ENCODE measurements at regions not wholly inside any gene's neighbourhood (a gene's known extent, or its start where the extent isn't known, plus 50 kb on each side); places are given as distances from the start of the nearest gene placed in this dataset.

DNA sequence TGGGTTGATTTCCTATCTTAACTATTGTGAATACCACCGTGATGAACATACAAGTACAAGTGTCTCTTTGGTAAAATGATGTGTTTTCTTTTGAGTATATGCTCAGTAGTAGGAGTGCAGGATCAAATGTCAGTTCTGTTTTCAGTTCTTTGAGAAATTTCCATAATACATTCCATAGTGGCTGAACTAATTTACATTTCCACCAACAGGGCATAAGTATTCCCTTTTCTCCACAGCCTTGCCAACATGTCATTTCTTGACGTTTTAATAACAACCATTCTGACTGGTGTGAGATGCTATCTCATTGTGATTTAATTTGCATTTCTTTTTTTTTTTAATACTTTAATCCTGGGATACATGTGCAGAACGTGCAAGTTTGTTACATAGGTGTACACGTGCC is 268.8 kb downstream of the CENPW start:
- no peak for DNase-seq

DNA sequence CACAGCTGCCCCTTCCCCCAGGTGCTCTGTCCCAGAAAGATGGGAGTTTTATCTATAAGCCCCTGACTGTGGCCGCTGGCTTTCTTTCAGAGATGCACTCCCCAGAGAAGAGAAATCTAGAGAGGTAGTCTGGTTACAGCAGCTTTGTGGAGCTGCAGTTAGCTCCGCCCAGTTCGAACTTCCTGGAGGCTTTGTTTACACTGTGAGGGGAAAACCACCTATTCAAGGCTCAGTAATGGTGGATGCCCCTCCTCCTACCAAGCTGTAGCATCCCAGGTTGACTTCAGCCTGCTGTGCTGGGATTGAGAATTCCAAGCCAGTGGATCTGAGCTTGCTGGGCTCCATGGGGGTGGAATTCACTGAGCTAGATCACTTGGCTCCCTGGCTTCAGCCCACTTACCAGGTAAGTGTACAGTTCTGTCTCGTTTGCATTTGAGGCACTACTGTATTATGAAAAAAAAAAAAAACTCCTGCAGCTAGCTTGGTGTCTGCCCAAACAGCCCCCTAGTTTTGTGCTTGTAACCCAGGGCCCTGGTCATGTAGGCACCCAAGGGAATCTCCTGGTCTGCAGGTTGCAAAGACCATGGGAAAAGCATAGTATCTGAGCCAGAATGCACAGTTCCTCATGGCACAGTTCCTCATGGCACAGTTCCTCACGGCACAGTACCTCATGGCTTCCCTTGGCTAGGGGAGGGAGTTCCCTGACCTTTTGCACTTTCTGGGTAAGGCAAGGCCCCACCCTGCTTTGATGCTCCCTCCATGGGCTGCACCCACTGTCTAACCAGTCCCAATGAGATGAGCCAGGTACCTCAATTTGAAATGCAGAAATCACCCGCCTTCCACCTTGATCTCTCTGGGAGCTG is 275.0 kb downstream of the CENPW start:
- DNase-seq: no peak

DNA sequence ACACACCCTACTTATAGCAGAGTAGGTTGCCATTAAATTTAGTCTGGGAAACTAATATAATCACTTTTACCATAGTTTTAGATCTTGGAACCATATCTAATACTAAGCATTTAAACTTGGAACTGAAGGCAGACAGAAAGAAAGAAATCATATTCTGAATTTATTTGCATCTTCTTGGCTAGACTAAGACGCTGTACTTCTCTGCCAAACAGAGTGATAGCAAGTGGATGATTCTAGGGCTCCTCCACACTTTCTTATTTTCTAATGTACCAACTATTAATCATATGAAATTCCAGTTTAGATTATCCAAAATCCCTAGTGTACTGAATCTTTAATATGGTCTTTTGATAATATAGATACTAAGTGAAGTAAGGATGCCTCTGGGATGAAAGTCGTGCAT is 277.0 kb downstream of the CENPW start:
- no peak for DNase-seq

DNA sequence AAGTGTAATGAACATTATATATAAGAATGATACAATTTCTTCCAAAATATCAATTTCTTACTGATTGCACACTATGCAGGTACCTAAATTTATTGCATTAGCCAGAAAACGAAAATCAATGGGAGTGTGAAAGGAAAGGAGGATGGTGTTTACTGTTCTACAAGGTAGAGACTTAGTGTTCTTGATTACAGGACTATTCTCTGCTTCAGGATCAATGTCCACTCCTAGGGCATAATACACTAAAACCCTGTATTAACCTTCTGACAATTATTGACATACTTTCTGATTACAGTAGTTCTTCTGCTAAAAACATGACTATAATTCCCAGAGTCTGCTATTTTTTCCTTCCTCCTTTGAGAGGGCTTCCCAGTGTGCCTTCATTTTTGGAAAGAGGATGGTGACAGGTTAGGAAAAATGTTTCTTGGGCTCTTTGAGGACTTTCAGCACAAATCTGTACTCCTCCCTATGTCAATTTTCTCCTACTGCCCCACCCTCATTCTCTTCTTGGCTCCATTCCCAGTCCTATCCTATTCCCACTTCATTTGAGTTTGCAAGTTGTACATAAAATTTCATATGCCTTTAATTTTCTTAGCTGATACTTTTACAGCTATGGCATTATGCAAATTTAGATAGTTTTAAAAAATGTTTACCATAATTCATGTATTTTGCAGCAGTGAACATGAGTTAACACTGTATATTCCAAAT is 278.9 kb downstream of the CENPW start:
- no peak for DNase-seq

DNA sequence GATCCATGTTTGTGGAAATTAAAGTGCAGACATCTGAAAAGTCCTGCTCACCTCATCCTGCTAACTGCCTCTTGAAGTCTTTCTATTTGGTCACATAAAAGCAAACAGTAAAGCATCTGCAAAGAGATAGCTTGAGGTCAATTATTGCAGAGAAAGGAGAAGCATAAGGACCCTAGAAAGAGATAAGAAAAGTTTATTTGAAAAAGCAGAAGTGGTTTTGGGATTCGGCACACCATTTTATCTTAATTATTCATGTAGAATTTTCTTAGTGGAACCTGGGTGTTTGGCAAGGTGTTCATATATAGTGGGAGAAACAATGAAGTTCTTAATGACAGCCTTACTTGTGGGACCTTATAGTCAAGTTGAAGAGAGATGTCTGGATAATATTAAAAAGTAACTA is 280.8 kb downstream of the CENPW start:
- no peak for DNase-seq

DNA sequence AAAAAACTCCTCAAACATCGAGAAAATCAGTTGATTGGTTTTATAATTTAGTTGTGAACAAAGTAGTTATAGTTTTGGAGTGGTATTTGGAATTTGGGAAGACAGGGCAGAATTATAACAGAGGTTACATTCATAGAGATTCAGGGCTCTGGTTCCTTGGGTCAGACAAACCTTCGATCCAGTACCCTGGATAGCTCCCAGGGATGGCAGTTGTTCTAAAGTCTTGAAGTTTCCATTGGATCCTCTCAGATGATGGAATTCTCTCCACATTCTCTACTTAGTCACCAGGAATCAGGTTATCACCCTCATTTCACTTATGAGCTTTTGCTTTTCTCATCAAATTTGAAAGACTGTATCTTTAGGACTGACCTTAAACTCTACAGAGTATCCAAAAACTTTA is 285.1 kb downstream of the CENPW start:
- DNase-seq: no peak

- DNase-seq: no peak
These were observed 288.2 kb downstream of the CENPW start for GRCh38 chr6:126628125-126628524.

DNA sequence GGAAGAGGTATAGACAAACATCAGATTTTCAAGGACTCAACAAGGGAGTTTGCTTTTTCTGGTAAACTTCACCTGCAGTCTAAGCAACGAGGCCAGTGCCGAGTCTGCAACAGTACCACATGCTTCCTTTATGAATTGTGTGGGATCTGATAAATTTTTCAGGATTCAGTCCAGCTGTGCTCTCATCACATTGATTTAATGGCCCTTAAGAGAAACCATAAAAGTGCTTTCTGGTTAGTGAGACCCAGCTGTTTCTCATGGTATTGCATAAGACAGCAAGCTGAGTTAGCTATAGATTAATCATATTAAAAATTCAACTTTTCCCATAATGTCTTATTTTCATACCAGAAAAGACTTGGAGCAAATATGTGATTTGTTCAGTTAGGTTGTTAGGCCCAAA is 291.4 kb downstream of the CENPW start:
- DNase-seq: no peak

DNA sequence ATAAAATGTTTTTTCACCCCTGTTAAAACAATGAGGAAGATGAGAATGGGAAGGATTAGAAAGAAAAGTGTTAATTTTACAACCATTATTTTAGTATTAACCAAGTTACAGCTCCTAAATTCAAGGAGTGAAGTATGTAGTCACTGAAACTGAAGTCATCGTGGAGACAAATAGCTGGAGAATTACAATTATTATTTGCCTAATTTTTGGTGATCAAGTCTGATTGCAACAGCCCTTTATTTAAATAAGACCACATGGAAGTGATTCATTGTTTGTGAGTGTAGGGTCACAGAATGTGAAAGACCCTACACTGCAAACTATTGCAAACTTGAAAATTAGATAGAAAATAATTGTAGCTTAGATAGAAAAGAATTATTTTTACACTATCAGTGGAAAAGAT is 292.4 kb downstream of the CENPW start:
- no peak for DNase-seq

GRCh38 chr6:126633373-126633772 is 293.5 kb downstream of the CENPW start:
- no peak for DNase-seq

GRCh38 chr6:126640356-126640755 is 300.4 kb downstream of the CENPW start:
- no peak for DNase-seq

GRCh38 chr6:126640921-126641320 is 301.0 kb downstream of the CENPW start:
- DNase-seq: no peak

DNA sequence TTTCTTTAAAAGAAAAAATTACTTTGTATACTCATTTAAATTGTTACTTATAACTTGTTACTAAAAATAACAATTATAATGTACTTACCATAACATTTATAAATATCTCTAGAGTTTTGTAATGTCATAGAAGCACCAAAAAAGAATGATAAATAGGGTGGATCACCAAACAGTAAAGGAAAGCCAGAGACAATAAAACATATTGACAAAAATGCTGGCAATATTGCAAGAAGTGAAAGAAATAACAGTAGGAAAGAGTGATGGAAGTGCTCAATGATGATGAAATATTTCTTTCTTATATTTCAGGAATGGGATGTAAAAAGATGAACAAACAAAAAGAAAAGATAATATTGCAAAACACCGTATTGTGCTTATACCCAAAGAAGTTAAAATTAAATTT is 301.7 kb downstream of the CENPW start:
- no peak for DNase-seq

GRCh38 chr6:126643352-126643751 is 303.4 kb downstream of the CENPW start:
- no peak for DNase-seq

GRCh38 chr6:126650931-126651330 is 311.0 kb downstream of the CENPW start:
- no peak for DNase-seq

- DNase-seq: peak; percentile 7
These were observed 317.8 kb downstream of the CENPW start for GRCh38 chr6:126657561-126658175.

DNA sequence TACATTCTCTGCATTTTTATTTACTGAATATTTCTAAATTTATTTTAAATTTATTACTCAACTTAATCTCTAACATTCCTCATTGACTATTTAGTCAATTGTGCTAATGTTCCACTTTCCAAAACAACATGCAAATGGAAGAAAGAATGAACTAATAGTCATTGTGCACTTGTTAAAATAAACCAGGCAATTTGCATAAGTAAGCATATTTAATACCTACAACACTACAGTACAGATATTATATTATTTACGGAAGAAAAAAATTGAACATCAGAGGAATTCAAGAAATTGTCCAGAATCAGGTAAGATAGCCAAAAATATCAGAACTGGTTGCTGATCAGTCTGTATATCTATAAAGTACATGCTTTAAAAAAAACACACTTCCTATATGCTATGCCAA is 320.5 kb downstream of the CENPW start:
- no peak for DNase-seq

DNA sequence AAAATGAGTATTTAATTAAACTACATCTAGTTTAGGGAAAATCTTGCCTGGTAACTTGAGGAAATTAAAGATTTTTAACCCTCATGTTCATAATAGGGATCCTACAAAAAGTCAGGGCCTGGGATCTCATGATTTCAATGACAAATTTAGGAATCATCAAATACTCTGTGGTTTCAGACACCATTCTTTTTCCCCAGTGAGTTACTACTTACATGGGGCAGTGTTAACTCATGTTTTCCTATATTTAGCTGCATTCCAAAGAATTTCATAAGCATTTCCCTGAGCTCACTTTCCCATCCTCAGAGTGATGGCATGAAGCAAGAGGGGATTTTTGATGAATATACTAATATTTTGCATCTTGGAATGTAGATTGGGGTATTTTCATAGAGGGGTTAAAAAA is 321.7 kb downstream of the CENPW start:
- no peak for DNase-seq

GRCh38 chr6:126662966-126663365 is 323.1 kb downstream of the CENPW start:
- no peak for DNase-seq

DNA sequence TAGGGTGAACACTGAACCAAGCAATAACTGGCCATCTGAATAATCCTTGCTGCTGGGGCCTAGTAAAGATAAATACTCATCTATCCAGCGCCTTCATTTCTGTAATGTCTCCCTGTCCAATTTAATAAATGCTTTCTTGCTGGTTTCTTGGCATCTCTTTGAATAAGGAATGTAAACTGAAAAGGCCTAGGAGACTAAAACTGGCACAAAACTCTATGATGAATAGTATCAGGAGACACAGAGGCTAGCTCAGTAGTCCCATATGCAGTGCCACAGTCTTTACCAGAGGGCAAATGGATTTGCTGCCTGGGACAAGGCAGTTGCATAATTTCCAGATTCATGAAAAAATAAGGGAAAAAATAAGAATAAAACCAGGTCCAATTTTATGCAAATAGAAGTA is 324.4 kb downstream of the CENPW start:
- DNase-seq: no peak

GRCh38 chr6:126665551-126665950 is 325.6 kb downstream of the CENPW start:
- no peak for DNase-seq

DNA sequence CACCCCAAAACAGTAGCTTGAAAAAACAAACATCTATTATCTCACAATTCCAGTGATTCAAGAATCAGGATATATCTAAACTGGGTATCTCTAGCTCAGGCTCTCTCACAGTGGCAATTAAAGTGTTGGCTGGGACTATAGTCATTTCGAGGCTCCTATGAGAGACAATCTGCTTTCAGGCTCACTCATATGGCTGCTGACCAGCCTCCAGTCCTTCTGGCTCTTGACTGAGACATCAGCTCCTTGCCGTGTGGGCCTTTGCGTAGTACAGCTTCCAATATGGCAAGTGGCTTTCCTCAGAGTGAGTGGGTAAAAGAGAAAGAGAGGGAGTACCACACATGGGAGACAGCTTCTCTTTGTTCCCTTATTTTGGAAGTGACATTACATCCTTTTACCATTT is 327.2 kb downstream of the CENPW start:
- DNase-seq: no peak

DNA sequence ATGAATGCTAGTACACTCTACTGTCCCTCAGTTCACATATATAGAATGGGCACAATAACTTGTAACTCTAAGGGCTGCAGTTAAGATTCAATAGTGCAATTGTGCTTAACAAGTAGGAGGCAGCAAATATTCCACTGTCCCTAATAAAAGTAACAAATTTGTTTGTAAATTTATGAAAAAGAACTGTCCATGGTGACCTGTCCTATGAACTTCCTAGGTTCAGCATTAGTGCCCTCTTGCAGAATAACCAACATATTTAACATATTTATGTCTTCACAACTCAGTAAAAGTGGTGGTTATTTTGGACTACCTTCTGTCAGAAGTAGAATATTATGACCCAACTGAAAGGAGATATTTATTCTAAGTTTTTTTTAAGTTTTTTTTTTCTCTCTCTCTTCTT is 327.8 kb downstream of the CENPW start:
- no peak for DNase-seq

DNA sequence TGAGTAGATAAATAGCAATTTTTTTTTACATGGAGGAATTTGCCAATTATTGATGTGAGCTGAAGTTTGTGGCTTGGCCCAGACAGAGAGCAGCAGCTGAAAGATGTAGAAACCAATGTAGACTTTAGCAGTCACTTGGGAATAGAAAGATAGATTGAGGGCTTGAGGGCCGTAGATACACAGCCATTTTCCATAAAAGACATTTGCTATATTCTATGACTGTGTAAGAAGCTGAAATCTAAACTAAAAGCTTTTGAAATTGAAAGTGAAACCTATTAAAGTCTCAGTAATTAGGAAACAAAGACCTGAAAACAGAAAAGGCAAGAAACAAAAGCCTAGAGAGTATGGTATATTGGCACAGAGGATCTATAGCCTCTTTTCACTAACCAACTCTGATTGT is 332.7 kb downstream of the CENPW start:
- no peak for DNase-seq
